SK-N-DZ (cell line): ENCODE measurements at regions not wholly inside any gene's neighbourhood (a gene's known extent, or its start where the extent isn't known, plus 50 kb on each side); places are given as distances from the start of the nearest gene placed in this dataset.
A peak's percentile ranks its signal among the peaks of the same experiment; 100 is the strongest.
"Not testable (repeated sequence)": the region's sequence is repeated elsewhere in the genome, so short reads cannot be mapped to it uniquely, and the experiment has no call there.

Source experiments
- DNase-seq: peaks from one replicate; pipeline ENCODE4 v3.0.0-alpha.2; 2015; ENCODE audit warnings: low spot score
- small RNA-seq, 2 experiments: library from RNA; depleted of rRNA; stranded (forward); fragments of <200 nt; gene quantifications; one replicate each; pipeline ENCODE3, GENCODE V24; 2014

GRCh38 chr18:28350821-28351220 lies 173.9 kb upstream of the CDH2 start:
- no peak for DNase-seq

- no peak for DNase-seq
These were observed 165.3 kb upstream of the CDH2 start for GRCh38 chr18:28342231-28342630.

GRCh38 chr18:28338316-28338715 lies 161.4 kb upstream of the CDH2 start:
- no peak for DNase-seq

GRCh38 chr18:28334516-28334915 lies 157.6 kb upstream of the CDH2 start:
- no peak for DNase-seq

GRCh38 chr18:28332071-28332470 lies 155.1 kb upstream of the CDH2 start:
- no peak for DNase-seq

- peak; percentile 51 for DNase-seq
These were observed 154.6 kb upstream of the CDH2 start for GRCh38 chr18:28331551-28331950.

GRCh38 chr18:28313602-28314001 lies 136.7 kb upstream of the CDH2 start:
- DNase-seq, result no peak

- DNase-seq, result no peak
These were observed 111.9 kb upstream of the CDH2 start for GRCh38 chr18:28288784-28289183.

GRCh38 chr18:28287146-28287545 lies 110.2 kb upstream of the CDH2 start:
- DNase-seq, result no peak

- no peak for DNase-seq
These were observed 107.2 kb upstream of the CDH2 start for GRCh38 chr18:28284132-28284531.

- DNase-seq, result no peak
These were observed 104.5 kb upstream of the CDH2 start for GRCh38 chr18:28281400-28281799.

- DNase-seq, result no peak
These were observed 92.8 kb upstream of the CDH2 start for GRCh38 chr18:28269750-28270149.

- DNase-seq, result no peak
These were observed 91.1 kb upstream of the CDH2 start for GRCh38 chr18:28267878-28268625.

GRCh38 chr18:28267276-28267675 lies 90.3 kb upstream of the CDH2 start:
- no peak for DNase-seq

- no peak for DNase-seq
These were observed 79.2 kb upstream of the CDH2 start for GRCh38 chr18:28256166-28256565.

- no peak for DNase-seq
These were observed 71.7 kb upstream of the CDH2 start for GRCh38 chr18:28248653-28249052.

GRCh38 chr18:28240626-28241025 lies 63.7 kb upstream of the CDH2 start:
- not testable (repeated sequence) for DNase-seq

- no peak for DNase-seq
These were observed 59.6 kb upstream of the CDH2 start for GRCh38 chr18:28236487-28236886.

Small RNAs in the stretch of these regions (small RNA-seq; reads per million reads assigned to genes)
- 0 reads per million in 2 experiments for gene AC023932.1
- 0 to 0.04 reads per million in 2 experiments for gene AC105245.1
- gene RNU6-408P, result 0 reads per million in 2 experiments
